ENCODE measurements at regions not wholly inside any gene's neighbourhood (a gene's known extent, or its start where the extent isn't known, plus 50 kb on each side); places are given as distances from the start of the nearest gene placed in this dataset.
"Not testable (repeated sequence)": the region's sequence is repeated elsewhere in the genome, so short reads cannot be mapped to it uniquely, and the experiment has no call there.

- DNase-seq: no peak
Observed at GRCh38 chr12:131530422-131530821, 180.5 kb upstream of the SFSWAP start.

- DNase-seq: no peak
Observed at GRCh38 chr12:131533139-131533538, 177.8 kb upstream of the SFSWAP start.

- no peak for DNase-seq
Observed at GRCh38 chr12:131535779-131536178, 175.1 kb upstream of the SFSWAP start.

- DNase-seq: no peak
Observed at GRCh38 chr12:131536337-131536736, 174.6 kb upstream of the SFSWAP start.

- DNase-seq: no peak
Observed at GRCh38 chr12:131536766-131537165, 174.1 kb upstream of the SFSWAP start.

- DNase-seq: no peak
Observed at GRCh38 chr12:131537267-131537958, 173.5 kb upstream of the SFSWAP start.

- no peak for DNase-seq
Observed at GRCh38 chr12:131539381-131539780, 171.5 kb upstream of the SFSWAP start.

GRCh38 chr12:131540138-131540623 is 170.7 kb upstream of the SFSWAP start:
- no peak for DNase-seq

- not testable (repeated sequence) for DNase-seq
Observed at GRCh38 chr12:131541512-131541911, 169.4 kb upstream of the SFSWAP start.

GRCh38 chr12:131542351-131542750 is 168.5 kb upstream of the SFSWAP start:
- no peak for DNase-seq

GRCh38 chr12:131543040-131543439 is 167.8 kb upstream of the SFSWAP start:
- DNase-seq: no peak

GRCh38 chr12:131547555-131547954 is 163.3 kb upstream of the SFSWAP start:
- DNase-seq: no peak

GRCh38 chr12:131550121-131550520 is 160.8 kb upstream of the SFSWAP start:
- no peak for DNase-seq

GRCh38 chr12:131551675-131552491 is 159.0 kb upstream of the SFSWAP start:
- no peak for DNase-seq

- no peak for DNase-seq
Observed at GRCh38 chr12:131552492-131552863, 158.4 kb upstream of the SFSWAP start.

GRCh38 chr12:131553096-131553777 is 157.7 kb upstream of the SFSWAP start:
- no peak for DNase-seq

- no peak for DNase-seq
Observed at GRCh38 chr12:131555197-131555846, 155.6 kb upstream of the SFSWAP start.

- no peak for DNase-seq
Observed at GRCh38 chr12:131555866-131556265, 155.0 kb upstream of the SFSWAP start.

- no peak for DNase-seq
Observed at GRCh38 chr12:131557078-131557709, 153.7 kb upstream of the SFSWAP start.

- no peak for DNase-seq
Observed at GRCh38 chr12:131559517-131560516, 151.1 kb upstream of the SFSWAP start.

GRCh38 chr12:131561051-131561450 is 149.8 kb upstream of the SFSWAP start:
- no peak for DNase-seq

Data from activated naive CD4-positive, alpha-beta T cell (primary cell).